ENCODE measurements at regions not wholly inside any gene's neighbourhood (a gene's known extent, or its start where the extent isn't known, plus 50 kb on each side); places are given as distances from the start of the nearest gene placed in this dataset.
"Not testable (repeated sequence)": the region's sequence is repeated elsewhere in the genome, so short reads cannot be mapped to it uniquely, and the experiment has no call there.

- H3K36me3 ChIP-seq (ENCODE audit: control insufficient read depth, insufficient read depth, low read length); H3K4me3 ChIP-seq (replicated peaks; ENCODE audit: low read depth, low read length); DNase-seq (ENCODE audit: extremely low read depth, insufficient read length); H3K27me3 ChIP-seq (replicated peaks; ENCODE audit: control insufficient read depth, insufficient read depth, low read length): not testable (repeated sequence)
These were observed 201.8 kb upstream of the IRF2BP2 start for GRCh38 chr1:234811824-234812223.

GRCh38 chr1:234810726-234811125 lies 200.7 kb upstream of the IRF2BP2 start:
- not testable (repeated sequence) for H3K36me3 ChIP-seq (ENCODE audit: control insufficient read depth, insufficient read depth, low read length); H3K4me3 ChIP-seq (replicated peaks; ENCODE audit: low read depth, low read length); H3K27me3 ChIP-seq (replicated peaks; ENCODE audit: control insufficient read depth, insufficient read depth, low read length); DNase-seq (ENCODE audit: extremely low read depth, insufficient read length)

GRCh38 chr1:234809854-234810245 lies 199.9 kb upstream of the IRF2BP2 start:
- not testable (repeated sequence) for H3K4me3 ChIP-seq (replicated peaks; ENCODE audit: low read depth, low read length); DNase-seq (ENCODE audit: extremely low read depth, insufficient read length); H3K27me3 ChIP-seq (replicated peaks; ENCODE audit: control insufficient read depth, insufficient read depth, low read length); H3K36me3 ChIP-seq (ENCODE audit: control insufficient read depth, insufficient read depth, low read length)

- H3K4me3 ChIP-seq (replicated peaks; ENCODE audit: low read depth, low read length); H3K27me3 ChIP-seq (replicated peaks; ENCODE audit: control insufficient read depth, insufficient read depth, low read length); H3K36me3 ChIP-seq (ENCODE audit: control insufficient read depth, insufficient read depth, low read length): not testable (repeated sequence)
- DNase-seq (ENCODE audit: extremely low read depth, insufficient read length) = peak; percentile 11
These were observed 199.2 kb upstream of the IRF2BP2 start for GRCh38 chr1:234808943-234809853.

GRCh38 chr1:234808459-234808858 lies 198.5 kb upstream of the IRF2BP2 start:
- DNase-seq (ENCODE audit: extremely low read depth, insufficient read length); H3K36me3 ChIP-seq (ENCODE audit: control insufficient read depth, insufficient read depth, low read length); H3K27me3 ChIP-seq (replicated peaks; ENCODE audit: control insufficient read depth, insufficient read depth, low read length); H3K4me3 ChIP-seq (replicated peaks; ENCODE audit: low read depth, low read length): not testable (repeated sequence)

GRCh38 chr1:234807705-234808104 lies 197.7 kb upstream of the IRF2BP2 start:
- DNase-seq (ENCODE audit: extremely low read depth, insufficient read length); H3K4me3 ChIP-seq (replicated peaks; ENCODE audit: low read depth, low read length); H3K27me3 ChIP-seq (replicated peaks; ENCODE audit: control insufficient read depth, insufficient read depth, low read length); H3K36me3 ChIP-seq (ENCODE audit: control insufficient read depth, insufficient read depth, low read length): not testable (repeated sequence)

- H3K36me3 ChIP-seq (ENCODE audit: control insufficient read depth, insufficient read depth, low read length); DNase-seq (ENCODE audit: extremely low read depth, insufficient read length); H3K4me3 ChIP-seq (replicated peaks; ENCODE audit: low read depth, low read length); H3K27me3 ChIP-seq (replicated peaks; ENCODE audit: control insufficient read depth, insufficient read depth, low read length): not testable (repeated sequence)
These were observed 192.6 kb upstream of the IRF2BP2 start for GRCh38 chr1:234802586-234802985.

GRCh38 chr1:234801636-234802035 lies 191.7 kb upstream of the IRF2BP2 start:
- DNase-seq (ENCODE audit: extremely low read depth, insufficient read length); H3K36me3 ChIP-seq (ENCODE audit: control insufficient read depth, insufficient read depth, low read length); H3K27me3 ChIP-seq (replicated peaks; ENCODE audit: control insufficient read depth, insufficient read depth, low read length); H3K4me3 ChIP-seq (replicated peaks; ENCODE audit: low read depth, low read length): not testable (repeated sequence)

- H3K27me3 ChIP-seq (replicated peaks; ENCODE audit: control insufficient read depth, insufficient read depth, low read length); H3K4me3 ChIP-seq (replicated peaks; ENCODE audit: low read depth, low read length); DNase-seq (ENCODE audit: extremely low read depth, insufficient read length); H3K36me3 ChIP-seq (ENCODE audit: control insufficient read depth, insufficient read depth, low read length): not testable (repeated sequence)
These were observed 191.2 kb upstream of the IRF2BP2 start for GRCh38 chr1:234801147-234801546.

- not testable (repeated sequence) for H3K27me3 ChIP-seq (replicated peaks; ENCODE audit: control insufficient read depth, insufficient read depth, low read length); H3K36me3 ChIP-seq (ENCODE audit: control insufficient read depth, insufficient read depth, low read length); H3K4me3 ChIP-seq (replicated peaks; ENCODE audit: low read depth, low read length)
These were observed 190.6 kb upstream of the IRF2BP2 start for GRCh38 chr1:234800563-234800962.

GRCh38 chr1:234799021-234799689 lies 189.2 kb upstream of the IRF2BP2 start:
- not testable (repeated sequence) for H3K36me3 ChIP-seq (ENCODE audit: control insufficient read depth, insufficient read depth, low read length); H3K4me3 ChIP-seq (replicated peaks; ENCODE audit: low read depth, low read length); H3K27me3 ChIP-seq (replicated peaks; ENCODE audit: control insufficient read depth, insufficient read depth, low read length); DNase-seq (ENCODE audit: extremely low read depth, insufficient read length)

More at GRCh38 chr1:234800563-234800962, 190.6 kb upstream of the IRF2BP2 start:
- not testable (repeated sequence) for DNase-seq (ENCODE audit: extremely low read depth, insufficient read length)

GRCh38 chr1:234797216-234797615 lies 187.2 kb upstream of the IRF2BP2 start:
- H3K36me3 ChIP-seq (ENCODE audit: control insufficient read depth, insufficient read depth, low read length); H3K27me3 ChIP-seq (replicated peaks; ENCODE audit: control insufficient read depth, insufficient read depth, low read length); DNase-seq (ENCODE audit: extremely low read depth, insufficient read length); H3K4me3 ChIP-seq (replicated peaks; ENCODE audit: low read depth, low read length): not testable (repeated sequence)

GRCh38 chr1:234796438-234796792 lies 186.4 kb upstream of the IRF2BP2 start:
- not testable (repeated sequence) for H3K36me3 ChIP-seq (ENCODE audit: control insufficient read depth, insufficient read depth, low read length); H3K4me3 ChIP-seq (replicated peaks; ENCODE audit: low read depth, low read length); H3K27me3 ChIP-seq (replicated peaks; ENCODE audit: control insufficient read depth, insufficient read depth, low read length); DNase-seq (ENCODE audit: extremely low read depth, insufficient read length)

GRCh38 chr1:234795711-234796437 lies 185.9 kb upstream of the IRF2BP2 start:
- not testable (repeated sequence) for DNase-seq (ENCODE audit: extremely low read depth, insufficient read length); H3K36me3 ChIP-seq (ENCODE audit: control insufficient read depth, insufficient read depth, low read length); H3K27me3 ChIP-seq (replicated peaks; ENCODE audit: control insufficient read depth, insufficient read depth, low read length); H3K4me3 ChIP-seq (replicated peaks; ENCODE audit: low read depth, low read length)

Measured in GM06990 (cell line).